ENCODE measurements at regions not wholly inside any gene's neighbourhood (a gene's known extent, or its start where the extent isn't known, plus 50 kb on each side); places are given as distances from the start of the nearest gene placed in this dataset.

GRCh38 chr12:34386016-34386415 is 363.7 kb downstream of the ALG10 start:
- DNase-seq: no peak

- no peak for DNase-seq
Observed at GRCh38 chr12:34386621-34387255, 364.4 kb downstream of the ALG10 start.

GRCh38 chr12:34387711-34388635 is 365.7 kb downstream of the ALG10 start:
- DNase-seq: no peak

GRCh38 chr12:34388636-34389377 is 366.5 kb downstream of the ALG10 start:
- DNase-seq: no peak

- DNase-seq: no peak
Observed at GRCh38 chr12:34389378-34390170, 367.3 kb downstream of the ALG10 start.

- no peak for DNase-seq
Observed at GRCh38 chr12:34390171-34390841, 368.0 kb downstream of the ALG10 start.

GRCh38 chr12:34390846-34391700 is 368.8 kb downstream of the ALG10 start:
- DNase-seq: peak in 1 of 2 donors; percentile 0

GRCh38 chr12:34391771-34392581 is 369.7 kb downstream of the ALG10 start:
- DNase-seq: peak in 1 of 2 donors; percentile 0

GRCh38 chr12:34392741-34393085 is 370.4 kb downstream of the ALG10 start:
- DNase-seq: peak in 1 of 2 donors; percentile 0

- peak in 1 of 2 donors; percentile 0 for DNase-seq
Observed at GRCh38 chr12:34393086-34393820, 371.0 kb downstream of the ALG10 start.

- DNase-seq: no peak
Observed at GRCh38 chr12:34393821-34394150, 371.5 kb downstream of the ALG10 start.

- no peak for DNase-seq
Observed at GRCh38 chr12:34394211-34395055, 372.1 kb downstream of the ALG10 start.

GRCh38 chr12:34395056-34396005 is 373.0 kb downstream of the ALG10 start:
- DNase-seq: peak in 1 of 2 donors; percentile 0

- no peak for DNase-seq
Observed at GRCh38 chr12:34396006-34396860, 373.9 kb downstream of the ALG10 start.

- DNase-seq: peak in 1 of 2 donors; percentile 1
Observed at GRCh38 chr12:34396861-34397590, 374.7 kb downstream of the ALG10 start.
